CD4-positive, alpha-beta memory T cell (primary cell): ENCODE measurements at regions not wholly inside any gene's neighbourhood (a gene's known extent, or its start where the extent isn't known, plus 50 kb on each side); places are given as distances from the start of the nearest gene placed in this dataset.

Experiments used
- CTCF ChIA-PET: fragments of 350-600 bp; sonication (Branson Sonifier 250); formaldehyde crosslinking; loops from one replicate; lab custom pipeline; 2021; ENCODE audit warnings: inconsistent platforms; ENCODE audit not compliant: partially characterized antibody; lab: Charles Lee
- POLR2A ChIA-PET: fragments of 350-600 bp; sonication (Branson Sonifier 250); formaldehyde crosslinking; loops from one replicate; lab custom pipeline; 2021; ENCODE audit not compliant: partially characterized antibody; lab: Charles Lee
- DNase-seq, 5 donors: peaks; one replicate each; pipeline versions ENCODE4 v3.0.0 to v3.0.0-alpha.2; 2020 to 2022; ENCODE audit warnings: mixed read lengths in 1 of 5
- H3K27ac ChIP-seq: one replicate; pipeline ENCODE4 v1.7.0; 2013; ENCODE audit warnings: low read depth, low read length
- H3K27me3 ChIP-seq: 2 replicates; pipeline ENCODE4 v1.7.0; 2013; ENCODE audit warnings: mild to moderate bottlenecking, low read length, moderate library complexity; ENCODE audit not compliant: insufficient read depth
- H3K36me3 ChIP-seq: 2 replicates; pipeline ENCODE4 v1.7.0; 2013; ENCODE audit warnings: mild to moderate bottlenecking, low read length, moderate library complexity; ENCODE audit not compliant: insufficient read depth
- H3K4me1 ChIP-seq: 2 replicates; pipeline ENCODE4 v1.7.0; 2013; ENCODE audit warnings: mild to moderate bottlenecking, low read length, moderate library complexity; ENCODE audit not compliant: insufficient read depth
- H3K4me3 ChIP-seq, 2 donors: one replicate each; pipeline ENCODE4 v1.7.0; 2013; ENCODE audit warnings: low read length in 2 of 2, mild to moderate bottlenecking in 1 of 2
- H3K9me3 ChIP-seq, 2 donors: one replicate each; pipeline ENCODE4 v1.7.0; 2013; ENCODE audit warnings: low read length in 2 of 2, control low read depth in 1 of 2; ENCODE audit not compliant: control insufficient read depth in 1 of 2
- H3K27ac Mint-ChIP-seq, 7 donors: one replicate each; pipeline ENCODE4 v1.8.0; 2020 to 2021; ENCODE audit warnings: mixed read lengths in 7 of 7, mild to moderate bottlenecking in 6 of 7, inconsistent platforms in 3 of 7, moderate library complexity in 3 of 7
- H3K27me3 Mint-ChIP-seq, 2 donors: one replicate each; pipeline ENCODE4 v1.8.0; 2020 to 2021; ENCODE audit warnings: mixed read lengths in 2 of 2
- H3K36me3 Mint-ChIP-seq, 2 donors: one replicate each; pipeline ENCODE4 v1.8.0; 2020 to 2021; ENCODE audit warnings: mixed read lengths in 2 of 2, inconsistent platforms in 1 of 2, mild to moderate bottlenecking in 1 of 2
- H3K4me1 Mint-ChIP-seq, 4 donors: one replicate each; pipeline ENCODE4 v1.8.0; 2020 to 2021; ENCODE audit warnings: mixed read lengths in 4 of 4, mild to moderate bottlenecking in 1 of 4
- H3K4me3 Mint-ChIP-seq, 8 donors: one replicate each; pipeline ENCODE4 v1.8.0; 2020 to 2021; ENCODE audit warnings: mixed read lengths in 8 of 8, mild to moderate bottlenecking in 7 of 8, moderate library complexity in 6 of 8, inconsistent platforms in 3 of 8
- H3K9me3 Mint-ChIP-seq, 8 donors: one replicate each; pipeline ENCODE4 v1.8.0; 2020 to 2021; ENCODE audit warnings: mixed read lengths in 8 of 8, mild to moderate bottlenecking in 5 of 8, inconsistent platforms in 3 of 8, moderate library complexity in 1 of 8
- intact Hi-C: fragments of 100-400 bp; cut with micrococcal nuclease; formaldehyde crosslinking; loops from one replicate; pipeline ENCODE4 v1.15.1; 2023

- no peaks in the 10 kb centered on the region for H3K9me3 Mint-ChIP-seq
- Histone ChIP-seq H3K9me3 (no peaks in the 10 kb centered on the region), H3K27me3 (no peaks in the 10 kb centered on the region), H3K36me3 (no peaks in the 10 kb centered on the region), H3K4me1 (no peaks in the 10 kb centered on the region), H3K27ac (no peak overlapping the region), H3K4me3 (no peak overlapping the region)
- ChIA-PET POLR2A (no interaction called here), CTCF (no interaction called here)
- H3K4me3 Mint-ChIP-seq, result no peak overlapping the region
- no peak for DNase-seq
- H3K27me3 Mint-ChIP-seq, result peaks cover 0 to 1% of the 10 kb centered on the region in 2 donors
- no peaks in the 10 kb centered on the region for H3K36me3 Mint-ChIP-seq
- no peaks in the 10 kb centered on the region for H3K4me1 Mint-ChIP-seq
- H3K27ac Mint-ChIP-seq, result no peak overlapping the region
- intact Hi-C loops, result loop anchor here (5.0 kb wide), 1 partner anchor 252 kb away; no protein-coding TSS in a partner anchor
These were observed 350.0 kb downstream of the USP25 start for GRCh38 chr21:16079830-16080229.

- H3K27me3 Mint-ChIP-seq, result peaks cover 0 to 1% of the 10 kb centered on the region in 2 donors
- H3K36me3 ChIP-seq, result no peaks in the 10 kb centered on the region
- ChIA-PET POLR2A (no interaction called here), CTCF (interaction anchor here (1.2 kb wide), 1 partner anchor 16 kb away, joined by 5 read pairs; no protein-coding TSS in a partner anchor)
- H3K9me3 ChIP-seq, result no peaks in the 10 kb centered on the region
- no peak overlapping the region for H3K4me3 ChIP-seq
- no peaks in the 10 kb centered on the region for H3K4me1 ChIP-seq
- H3K4me1 Mint-ChIP-seq, result no peaks in the 10 kb centered on the region
- no peaks in the 10 kb centered on the region for H3K27me3 ChIP-seq
- H3K36me3 Mint-ChIP-seq, result no peaks in the 10 kb centered on the region
- H3K27ac Mint-ChIP-seq, result no peak overlapping the region
- H3K9me3 Mint-ChIP-seq, result no peaks in the 10 kb centered on the region
- intact Hi-C loops, result loop anchor here (5.0 kb wide), 1 partner anchor 251 kb away; no protein-coding TSS in a partner anchor
- no peak overlapping the region for H3K4me3 Mint-ChIP-seq
- no peak for DNase-seq
- no peak overlapping the region for H3K27ac ChIP-seq
These were observed 351.5 kb downstream of the USP25 start for GRCh38 chr21:16081304-16081703.

GRCh38 chr21:16082038-16082816, 352.4 kb downstream of the USP25 start:
- Mint-ChIP-seq H3K4me1 (no peaks in the 10 kb centered on the region), H3K27ac (no peak overlapping the region), H3K27me3 (peaks cover 0 to 1% of the 10 kb centered on the region in 2 donors), H3K9me3 (no peaks in the 10 kb centered on the region), H3K36me3 (no peaks in the 10 kb centered on the region), H3K4me3 (no peak overlapping the region)
- ChIA-PET CTCF (interaction anchor here (1.2 kb wide), 1 partner anchor 15 kb away, joined by 5 read pairs; no protein-coding TSS in a partner anchor), POLR2A (no interaction called here)
- Histone ChIP-seq H3K36me3 (no peaks in the 10 kb centered on the region), H3K27ac (no peak overlapping the region), H3K27me3 (no peaks in the 10 kb centered on the region), H3K4me1 (no peaks in the 10 kb centered on the region), H3K9me3 (no peaks in the 10 kb centered on the region), H3K4me3 (no peak overlapping the region)
- no peak for DNase-seq
- intact Hi-C loops, result loop anchor here (5.0 kb wide), 1 partner anchor 250 kb away; no protein-coding TSS in a partner anchor

DNA sequence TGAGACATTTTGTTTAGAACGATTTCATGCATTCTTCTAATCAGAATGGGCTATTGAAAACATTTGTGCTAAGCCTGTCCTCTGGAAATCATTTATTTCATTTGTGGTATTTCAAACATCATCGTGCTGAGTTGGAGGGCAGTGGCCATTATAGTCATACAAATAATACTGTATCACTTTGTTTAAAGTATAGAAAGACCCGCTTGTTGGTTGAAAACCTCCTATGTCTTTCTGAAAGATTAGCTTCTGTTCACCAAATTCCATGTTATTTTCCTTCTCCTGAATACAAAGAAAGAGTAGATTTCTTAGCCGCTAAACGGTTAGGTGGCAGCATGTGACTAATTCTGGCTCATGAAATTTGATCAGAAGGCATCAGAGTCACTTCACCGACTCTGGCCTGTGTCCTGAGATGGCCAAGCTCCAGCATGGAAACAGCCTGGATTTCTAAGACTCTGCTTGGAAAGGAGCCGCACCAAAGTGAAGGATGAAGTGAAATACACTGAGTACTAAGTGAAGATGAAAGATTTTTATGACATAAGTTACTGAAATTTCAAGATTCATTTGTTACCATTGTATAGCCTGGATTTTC, 355.1 kb downstream of the USP25 start:
- Histone ChIP-seq H3K36me3 (no peaks in the 10 kb centered on the region), H3K27ac (no peak overlapping the region), H3K27me3 (no peaks in the 10 kb centered on the region), H3K9me3 (no peaks in the 10 kb centered on the region), H3K4me1 (no peaks in the 10 kb centered on the region), H3K4me3 (no peak overlapping the region)
- Mint-ChIP-seq H3K4me1 (no peaks in the 10 kb centered on the region), H3K4me3 (no peak overlapping the region), H3K27ac (no peak overlapping the region), H3K9me3 (no peaks in the 10 kb centered on the region), H3K27me3 (peaks cover 0 to 1% of the 10 kb centered on the region in 2 donors), H3K36me3 (no peaks in the 10 kb centered on the region)
- intact Hi-C loops, result loop anchor here (5.0 kb wide), 1 partner anchor 247 kb away; no protein-coding TSS in a partner anchor
- no peak for DNase-seq
- ChIA-PET CTCF (interaction anchor here (1.7 kb wide), 1 partner anchor 9 kb away, joined by 6 read pairs; no protein-coding TSS in a partner anchor), POLR2A (no interaction called here)

GRCh38 chr21:16085421-16085820, 355.6 kb downstream of the USP25 start:
- H3K4me3 Mint-ChIP-seq, result no peak overlapping the region
- H3K27me3 Mint-ChIP-seq, result peaks cover 0 to 1% of the 10 kb centered on the region in 2 donors
- Histone ChIP-seq H3K9me3 (no peaks in the 10 kb centered on the region), H3K27ac (no peak overlapping the region), H3K4me3 (no peak overlapping the region), H3K27me3 (no peaks in the 10 kb centered on the region), H3K4me1 (no peaks in the 10 kb centered on the region), H3K36me3 (no peaks in the 10 kb centered on the region)
- H3K27ac Mint-ChIP-seq, result no peak overlapping the region
- intact Hi-C loops, result no loop called here
- ChIA-PET CTCF (no interaction called here), POLR2A (no interaction called here)
- no peak for DNase-seq
- no peaks in the 10 kb centered on the region for H3K4me1 Mint-ChIP-seq
- no peaks in the 10 kb centered on the region for H3K36me3 Mint-ChIP-seq
- H3K9me3 Mint-ChIP-seq, result no peaks in the 10 kb centered on the region

GRCh38 chr21:16086121-16086520, 356.3 kb downstream of the USP25 start:
- Mint-ChIP-seq H3K27me3 (peaks cover 0 to 1% of the 10 kb centered on the region in 2 donors), H3K9me3 (no peaks in the 10 kb centered on the region), H3K27ac (no peak overlapping the region), H3K36me3 (no peaks in the 10 kb centered on the region), H3K4me3 (no peak overlapping the region), H3K4me1 (no peaks in the 10 kb centered on the region)
- Histone ChIP-seq H3K27me3 (no peaks in the 10 kb centered on the region), H3K36me3 (no peaks in the 10 kb centered on the region), H3K27ac (no peak overlapping the region), H3K4me3 (no peak overlapping the region), H3K9me3 (no peaks in the 10 kb centered on the region), H3K4me1 (no peaks in the 10 kb centered on the region)
- ChIA-PET CTCF (no interaction called here), POLR2A (no interaction called here)
- DNase-seq, result no peak
- intact Hi-C loops, result no loop called here

DNA sequence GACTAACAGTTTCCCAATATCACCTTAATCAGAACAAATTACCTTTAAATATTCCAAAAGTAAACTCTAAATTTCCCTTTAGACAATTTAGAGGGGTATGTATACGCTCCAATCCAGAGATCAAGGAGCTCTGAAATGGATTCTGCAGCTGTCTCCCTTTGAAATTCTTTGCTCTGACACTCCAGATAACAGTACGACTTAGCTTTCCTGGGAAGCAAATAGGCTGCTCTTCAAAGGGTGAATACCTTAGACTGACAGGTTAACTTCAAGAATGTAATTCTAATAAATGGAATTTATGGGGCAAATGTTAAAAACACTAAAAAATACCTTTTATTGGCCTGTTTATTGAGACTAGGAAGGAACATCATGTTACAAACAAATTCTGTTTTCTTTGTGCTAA, 357.2 kb downstream of the USP25 start:
- ChIA-PET POLR2A (no interaction called here), CTCF (no interaction called here)
- H3K4me1 ChIP-seq, result no peaks in the 10 kb centered on the region
- H3K27ac Mint-ChIP-seq, result no peak overlapping the region
- no peak overlapping the region for H3K4me3 ChIP-seq
- no peak overlapping the region for H3K4me3 Mint-ChIP-seq
- DNase-seq, result no peak
- intact Hi-C loops, result no loop called here
- H3K27me3 ChIP-seq, result no peaks in the 10 kb centered on the region
- H3K9me3 Mint-ChIP-seq, result no peaks in the 10 kb centered on the region
- no peaks in the 10 kb centered on the region for H3K36me3 Mint-ChIP-seq
- no peaks in the 10 kb centered on the region for H3K36me3 ChIP-seq
- H3K4me1 Mint-ChIP-seq, result no peaks in the 10 kb centered on the region
- H3K9me3 ChIP-seq, result no peaks in the 10 kb centered on the region
- H3K27me3 Mint-ChIP-seq, result no peaks in the 10 kb centered on the region
- H3K27ac ChIP-seq, result no peak overlapping the region
